ENCODE measurements at regions not wholly inside any gene's neighbourhood (a gene's known extent, or its start where the extent isn't known, plus 50 kb on each side); places are given as distances from the start of the nearest gene placed in this dataset.

DNA sequence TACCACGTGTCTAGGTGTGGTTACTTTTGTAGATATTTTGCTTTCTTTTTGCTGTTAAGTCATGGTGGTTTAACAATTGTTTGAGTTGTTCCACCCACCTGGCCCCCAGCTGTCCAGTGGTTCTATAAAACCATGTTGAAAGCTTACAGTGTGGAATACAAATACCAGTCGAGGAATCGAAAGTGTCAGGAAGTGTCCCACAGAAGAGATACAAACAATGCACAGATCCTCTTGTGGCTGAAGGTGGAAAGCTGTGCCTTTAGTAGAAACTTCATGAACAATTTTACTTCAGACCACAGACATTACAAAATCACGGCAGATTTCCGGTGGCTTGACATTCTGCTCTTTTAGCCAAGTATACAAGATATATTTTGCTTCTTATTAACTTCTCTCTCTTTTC, 782.4 kb upstream of the SOX9 start:
- FAIRE-seq (no peak), DNase-seq (ENCODE audit: low read depth, low spot score) (no peak)
- Histone ChIP-seq H3K4me1 (ENCODE audit: control insufficient read depth, extremely low read depth, insufficient read depth, low read length) (no peaks in the 10 kb centered on the region), H3K4me2 (ENCODE audit: control insufficient read depth, extremely low read depth, insufficient read depth, low read depth, low read length) (peak overlapping the region; percentile 56), H3K27ac (ENCODE audit: control insufficient read depth, insufficient read depth, low read length) (no peak overlapping the region), H3K4me3 (ENCODE audit: control insufficient read depth in 2 of 3, extremely low read depth in 1 of 3, insufficient read depth in 2 of 3, low read depth in 1 of 3, low read length in 3 of 3) (peak overlapping the region in 1 of 3 experiments; percentile 17), H3K9me3 (ENCODE audit: control insufficient read depth, low read depth, low read length) (no peaks in the 10 kb centered on the region), H3K79me2 (ENCODE audit: control insufficient read depth, insufficient read depth, low read length) (no peaks in the 10 kb centered on the region), H3K36me3 (ENCODE audit: control insufficient read depth in 2 of 2, extremely low read depth in 1 of 2, insufficient read depth in 2 of 2, low read length in 2 of 2) (no peaks in the 10 kb centered on the region), H3K9ac (ENCODE audit: control insufficient read depth, extremely low read depth, insufficient read depth, low read length) (no peak overlapping the region), H4K20me1 (ENCODE audit: control insufficient read depth, extremely low read depth, insufficient read depth, low read length) (no peaks in the 10 kb centered on the region), H3K9me1 (ENCODE audit: control insufficient read depth, extremely low read depth, insufficient read depth, low read length) (no peaks in the 10 kb centered on the region), H3K27me3 (ENCODE audit: control insufficient read depth, extremely low read depth, insufficient read depth, low read length) (no peaks in the 10 kb centered on the region), H2AFZ (ENCODE audit: control insufficient read depth, low read length) (peak overlapping the region; percentile 64)
- TF ChIP-seq EZH2 (IDR thresholded peaks at IDR 0.05; ENCODE audit: low read length), result no peak
- TF ChIP-seq, protein P1, sequence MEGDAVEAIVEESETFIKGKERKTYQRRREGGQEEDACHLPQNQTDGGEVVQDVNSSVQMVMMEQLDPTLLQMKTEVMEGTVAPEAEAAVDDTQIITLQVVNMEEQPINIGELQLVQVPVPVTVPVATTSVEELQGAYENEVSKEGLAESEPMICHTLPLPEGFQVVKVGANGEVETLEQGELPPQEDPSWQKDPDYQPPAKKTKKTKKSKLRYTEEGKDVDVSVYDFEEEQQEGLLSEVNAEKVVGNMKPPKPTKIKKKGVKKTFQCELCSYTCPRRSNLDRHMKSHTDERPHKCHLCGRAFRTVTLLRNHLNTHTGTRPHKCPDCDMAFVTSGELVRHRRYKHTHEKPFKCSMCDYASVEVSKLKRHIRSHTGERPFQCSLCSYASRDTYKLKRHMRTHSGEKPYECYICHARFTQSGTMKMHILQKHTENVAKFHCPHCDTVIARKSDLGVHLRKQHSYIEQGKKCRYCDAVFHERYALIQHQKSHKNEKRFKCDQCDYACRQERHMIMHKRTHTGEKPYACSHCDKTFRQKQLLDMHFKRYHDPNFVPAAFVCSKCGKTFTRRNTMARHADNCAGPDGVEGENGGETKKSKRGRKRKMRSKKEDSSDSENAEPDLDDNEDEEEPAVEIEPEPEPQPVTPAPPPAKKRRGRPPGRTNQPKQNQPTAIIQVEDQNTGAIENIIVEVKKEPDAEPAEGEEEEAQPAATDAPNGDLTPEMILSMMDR (optimal IDR thresholded peaks at IDR 0.05 in 1 of 3, IDR thresholded peaks at IDR 0.05 in 1 of 3, conservative IDR thresholded peaks at IDR 0.05 in 1 of 3; ENCODE audit: extremely low read depth in 1 of 3, insufficient read depth in 2 of 3, low read length in 3 of 3), result no peak
- dilution Hi-C loops (cut with MboI; ENCODE audit: extremely low pct_ligation_motif_present, low sequenced_read_pairs), result no loop called here

DNA sequence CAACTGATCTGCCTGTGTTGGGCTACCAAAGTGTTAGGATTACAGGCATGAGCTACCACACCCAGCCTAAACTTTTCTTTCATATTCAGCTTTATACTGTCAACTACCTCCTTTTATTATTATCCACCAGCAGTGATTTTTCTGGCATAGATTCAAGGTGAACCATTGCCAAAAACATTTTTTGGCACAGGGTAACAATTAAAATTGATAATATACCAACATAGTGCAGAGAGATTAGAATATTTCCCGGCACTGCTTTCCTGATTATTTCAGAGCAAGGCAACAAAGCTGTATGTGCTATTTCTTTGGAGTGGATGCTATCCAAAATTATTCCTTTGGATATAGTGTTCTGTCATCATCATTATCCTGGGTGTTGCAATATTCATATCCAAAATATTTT, 781.6 kb upstream of the SOX9 start:
- dilution Hi-C loops (cut with MboI; ENCODE audit: extremely low pct_ligation_motif_present, low sequenced_read_pairs), result no loop called here
- no peak overlapping the region for H3K27ac ChIP-seq (ENCODE audit: control insufficient read depth, insufficient read depth, low read length)
- no peaks in the 10 kb centered on the region for H3K4me1 ChIP-seq (ENCODE audit: control insufficient read depth, extremely low read depth, insufficient read depth, low read length)
- no peak overlapping the region for H3K4me3 ChIP-seq (ENCODE audit: control insufficient read depth in 2 of 3, extremely low read depth in 1 of 3, insufficient read depth in 2 of 3, low read depth in 1 of 3, low read length in 3 of 3)
- H3K9me3 ChIP-seq (ENCODE audit: control insufficient read depth, low read depth, low read length), result no peaks in the 10 kb centered on the region
- H3K9me1 ChIP-seq (ENCODE audit: control insufficient read depth, extremely low read depth, insufficient read depth, low read length), result no peaks in the 10 kb centered on the region
- H3K27me3 ChIP-seq (ENCODE audit: control insufficient read depth, extremely low read depth, insufficient read depth, low read length), result no peaks in the 10 kb centered on the region
- no peaks in the 10 kb centered on the region for H3K79me2 ChIP-seq (ENCODE audit: control insufficient read depth, insufficient read depth, low read length)
- TF ChIP-seq, protein P1 (optimal IDR thresholded peaks at IDR 0.05 in 1 of 3, IDR thresholded peaks at IDR 0.05 in 1 of 3, conservative IDR thresholded peaks at IDR 0.05 in 1 of 3; ENCODE audit: extremely low read depth in 1 of 3, insufficient read depth in 2 of 3, low read length in 3 of 3), result no peak
- TF ChIP-seq EZH2 (IDR thresholded peaks at IDR 0.05; ENCODE audit: low read length), result no peak
- H3K36me3 ChIP-seq (ENCODE audit: control insufficient read depth in 2 of 2, extremely low read depth in 1 of 2, insufficient read depth in 2 of 2, low read length in 2 of 2), result no peaks in the 10 kb centered on the region
- H2AFZ ChIP-seq (ENCODE audit: control insufficient read depth, low read length), result no peak overlapping the region
- H3K9ac ChIP-seq (ENCODE audit: control insufficient read depth, extremely low read depth, insufficient read depth, low read length), result no peak overlapping the region
- FAIRE-seq (no peak), DNase-seq (ENCODE audit: low read depth, low spot score) (no peak)
- H3K4me2 ChIP-seq (ENCODE audit: control insufficient read depth, extremely low read depth, insufficient read depth, low read depth, low read length), result no peak overlapping the region
- H4K20me1 ChIP-seq (ENCODE audit: control insufficient read depth, extremely low read depth, insufficient read depth, low read length), result no peaks in the 10 kb centered on the region

Data from keratinocyte (primary cell).